HG02943 (cell line): ENCODE measurements at regions not wholly inside any gene's neighbourhood (a gene's known extent, or its start where the extent isn't known, plus 50 kb on each side); places are given as distances from the start of the nearest gene placed in this dataset.

ENCODE experiments used
- ATAC-seq: cut with Tn5 transposase; IDR thresholded peaks from one replicate; pipeline ENCODE4 v1.9.1; 2021; ENCODE audit warnings: mild to moderate bottlenecking, low read depth, moderate library complexity; ENCODE audit not compliant: unreplicated experiment

DNA sequence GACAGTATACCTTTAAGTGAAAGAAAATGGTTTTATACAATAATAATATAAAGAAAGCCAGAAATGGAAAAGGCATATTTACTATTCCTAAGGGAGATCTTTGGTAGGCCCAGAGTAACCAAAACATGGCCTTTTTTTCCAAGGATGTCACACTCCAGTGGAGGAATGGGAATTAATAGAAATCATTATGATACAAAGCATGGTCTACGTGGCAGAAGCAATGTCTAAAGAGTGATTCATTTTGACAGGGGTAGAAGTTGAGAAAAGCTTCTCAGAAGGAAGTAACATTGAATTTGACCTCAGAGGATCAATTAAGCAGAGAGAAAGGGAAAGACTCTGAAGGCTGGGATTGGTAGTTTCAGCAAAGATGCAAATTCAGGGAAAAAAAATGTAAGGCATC, 208.6 kb downstream of the BTG1 start:
- no peak for ATAC-seq

DNA sequence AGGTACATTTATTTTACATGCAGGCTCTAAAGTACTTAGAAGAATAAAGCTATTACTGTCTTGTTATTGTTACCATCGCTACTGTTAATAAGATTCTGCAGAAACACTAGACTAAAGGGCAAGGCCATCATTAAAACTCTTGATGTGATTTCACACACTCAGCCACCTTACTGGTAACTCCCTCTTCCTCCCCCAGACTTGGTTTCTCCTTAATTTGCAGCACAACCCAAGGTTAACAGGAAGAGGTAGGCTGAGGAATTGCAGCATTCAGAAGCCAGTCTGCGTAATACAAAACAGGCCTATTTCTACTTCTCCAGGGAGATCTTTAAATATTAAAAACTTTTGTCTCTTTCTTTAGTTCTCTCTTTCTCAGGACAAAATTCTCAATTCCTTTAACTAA, 210.3 kb downstream of the BTG1 start:
- ATAC-seq, result no peak

DNA sequence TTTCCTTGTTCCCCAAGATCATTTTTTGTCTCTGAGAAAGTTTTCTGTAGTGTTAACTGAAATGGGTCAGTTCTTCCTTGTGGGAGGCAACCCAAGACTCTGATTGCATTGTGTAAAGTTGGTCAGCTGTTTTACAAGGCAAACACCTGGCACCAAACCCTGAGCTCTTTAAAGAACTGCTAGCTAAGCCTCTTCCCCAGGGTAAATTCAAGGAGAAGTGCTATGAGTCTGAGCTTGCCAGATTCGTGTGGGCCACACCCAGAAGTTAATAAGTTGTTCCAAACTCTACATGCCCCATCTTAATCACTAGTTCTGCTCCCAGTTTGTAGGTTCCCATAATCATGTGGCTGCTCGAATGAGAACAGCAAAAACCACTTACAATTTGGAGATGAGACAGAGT, 214.5 kb downstream of the BTG1 start:
- ATAC-seq, result no peak

DNA sequence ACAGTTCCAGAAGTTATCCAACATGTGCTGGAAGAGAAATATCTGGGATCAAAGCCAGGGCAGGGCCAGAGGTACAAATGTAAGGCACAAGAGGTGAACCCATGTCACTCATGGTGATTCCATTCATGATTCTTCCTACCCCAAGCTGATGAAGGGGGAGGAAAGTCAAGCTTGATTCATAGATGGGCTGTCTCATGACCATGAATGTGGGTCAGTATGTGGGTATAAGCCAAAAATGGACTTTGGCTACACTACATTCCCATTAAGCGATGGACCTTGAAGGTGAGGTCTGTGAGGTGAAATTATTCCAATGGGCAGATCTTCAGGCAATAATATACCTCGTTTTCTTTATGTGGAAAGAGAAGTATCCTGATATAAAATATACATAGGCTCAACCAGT, 217.1 kb downstream of the BTG1 start:
- no peak for ATAC-seq

DNA sequence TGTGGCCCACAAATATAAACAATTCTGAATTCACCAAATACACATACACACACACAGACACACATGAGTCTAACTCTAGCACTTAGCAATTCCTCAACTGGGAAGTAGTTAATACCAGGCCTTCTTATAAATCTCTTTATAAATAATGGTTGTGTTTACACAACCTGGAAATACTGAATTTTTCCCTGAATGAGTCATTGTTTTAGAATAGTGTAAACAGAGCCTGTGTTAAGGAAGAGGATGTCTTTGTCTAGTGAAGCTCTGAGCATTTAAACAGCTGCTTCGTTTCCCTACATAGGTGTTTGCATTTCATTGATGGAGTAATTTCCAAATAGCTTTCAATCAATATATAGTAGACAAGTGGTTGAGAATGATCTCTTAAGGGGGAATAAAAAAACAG, 218.8 kb downstream of the BTG1 start:
- ATAC-seq, result no peak

DNA sequence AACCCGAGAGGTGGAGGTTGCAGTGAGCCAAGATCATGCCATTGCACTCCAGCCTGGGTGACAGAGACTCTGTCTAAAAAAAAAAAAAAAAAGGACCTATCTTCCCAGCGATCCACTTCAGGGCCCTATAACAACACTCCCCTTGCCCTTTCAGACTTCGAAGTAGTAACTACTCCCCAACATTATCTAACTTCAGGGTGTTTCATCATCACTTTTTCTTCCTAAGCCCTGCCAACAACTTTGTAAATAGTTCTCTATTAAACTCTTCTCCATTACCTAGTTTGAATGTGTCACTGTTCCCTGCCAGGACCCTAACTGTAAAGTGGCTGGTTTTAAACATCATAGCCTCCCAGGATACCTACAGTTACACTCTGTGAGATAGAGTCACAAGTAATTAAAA, 220.8 kb downstream of the BTG1 start:
- no peak for ATAC-seq

DNA sequence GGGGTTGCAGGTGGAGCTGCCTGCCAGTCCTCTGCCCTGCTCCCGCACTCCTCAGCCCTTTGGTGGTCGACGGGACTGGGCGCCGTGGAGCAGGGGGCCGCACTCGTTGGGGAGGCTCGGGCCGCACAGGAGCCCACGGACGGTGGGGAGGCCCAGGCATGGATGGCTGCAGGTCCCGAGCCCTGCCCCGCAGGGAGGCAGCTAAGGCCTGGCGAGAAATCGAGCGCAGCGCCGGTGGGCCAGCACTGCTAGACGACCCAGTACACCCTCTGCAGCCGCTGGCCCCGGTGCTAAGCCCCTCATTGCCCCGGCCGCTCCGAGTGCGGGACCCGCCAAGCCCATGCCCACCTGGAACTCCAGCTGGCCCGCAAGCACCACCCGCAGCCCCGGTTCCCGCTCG, 221.8 kb downstream of the BTG1 start:
- ATAC-seq, result no peak

DNA sequence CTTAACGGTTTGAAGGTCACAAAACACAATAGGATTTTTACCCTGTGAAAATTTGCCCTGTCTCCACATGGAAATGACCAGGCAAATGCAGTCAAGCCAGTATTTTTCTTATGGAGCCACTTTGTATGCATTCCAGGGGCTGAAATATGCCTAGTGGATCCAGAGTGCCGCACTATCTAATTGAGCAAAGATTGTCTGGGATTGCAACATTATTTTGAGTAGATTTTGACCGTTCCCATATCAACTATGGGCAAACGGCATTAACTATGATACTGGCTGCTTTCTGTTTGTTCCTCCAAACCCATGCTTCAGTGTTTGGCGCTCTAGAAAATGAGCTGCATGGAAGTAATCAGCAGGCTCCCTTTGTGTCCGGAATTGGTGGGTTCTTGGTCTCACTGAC, 223.0 kb downstream of the BTG1 start:
- ATAC-seq, result no peak

DNA sequence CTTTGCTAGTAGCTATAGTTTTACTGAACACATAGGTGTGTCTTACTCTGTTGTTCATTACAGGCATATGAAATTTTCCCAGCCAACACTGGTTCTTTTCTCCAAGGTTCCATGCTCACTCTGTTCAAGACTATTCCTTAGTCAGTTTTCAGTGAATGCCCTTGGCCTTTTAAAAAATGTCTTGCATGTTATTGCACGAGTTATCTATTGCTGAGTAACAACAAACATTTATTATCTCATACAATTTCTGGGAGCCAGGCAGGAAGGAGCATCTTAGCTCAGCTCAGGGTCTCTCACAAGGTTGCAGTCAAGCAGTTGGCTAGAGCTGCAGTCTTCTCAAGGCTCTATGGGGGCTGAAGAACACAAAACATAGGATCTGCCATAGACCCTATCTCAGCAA, 223.5 kb downstream of the BTG1 start:
- no peak for ATAC-seq

DNA sequence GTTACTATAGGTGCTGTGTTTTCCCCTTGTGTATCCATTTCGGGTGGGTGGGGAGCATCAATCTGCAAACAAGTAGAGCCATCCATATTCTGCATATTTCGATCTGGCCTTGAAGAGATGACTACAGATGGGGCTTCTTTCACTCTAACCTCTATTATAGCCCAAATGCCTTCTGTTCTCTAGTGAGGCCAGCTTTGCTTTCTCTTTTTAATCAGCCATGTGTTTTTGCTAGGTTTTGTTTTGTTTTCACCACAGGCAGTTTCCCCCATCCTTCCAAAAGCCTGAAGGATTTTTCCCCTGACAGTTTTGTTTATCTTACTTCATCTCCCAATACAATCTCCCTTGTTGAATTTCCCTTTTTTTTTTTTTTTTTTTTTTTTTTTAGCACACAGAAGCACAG, 224.1 kb downstream of the BTG1 start:
- ATAC-seq, result no peak

DNA sequence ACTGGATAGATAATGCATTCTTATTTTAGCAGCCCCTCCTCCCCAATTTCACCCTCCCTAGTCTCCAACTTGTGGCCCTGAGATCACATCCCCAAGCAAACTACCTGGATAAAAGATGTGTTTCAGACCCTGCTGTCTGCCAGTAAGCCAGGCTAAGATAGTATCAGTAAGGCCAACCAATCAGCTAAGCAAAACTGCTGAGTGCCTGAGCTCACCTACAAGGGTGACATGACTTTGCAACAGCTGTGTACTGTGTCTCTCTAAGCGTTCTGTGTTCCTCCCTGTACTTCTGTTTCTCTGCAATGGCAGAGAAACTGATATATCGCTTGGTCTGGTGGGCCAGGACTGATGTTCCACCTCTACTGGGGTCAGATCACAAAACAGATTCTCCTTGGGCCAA, 224.9 kb downstream of the BTG1 start:
- ATAC-seq, result no peak

- ATAC-seq, result no peak
Observed at GRCh38 chr12:91920276-91920675, 225.4 kb downstream of the BTG1 start.

- ATAC-seq, result no peak
Observed at GRCh38 chr12:91918431-91918830, 227.2 kb downstream of the BTG1 start.

DNA sequence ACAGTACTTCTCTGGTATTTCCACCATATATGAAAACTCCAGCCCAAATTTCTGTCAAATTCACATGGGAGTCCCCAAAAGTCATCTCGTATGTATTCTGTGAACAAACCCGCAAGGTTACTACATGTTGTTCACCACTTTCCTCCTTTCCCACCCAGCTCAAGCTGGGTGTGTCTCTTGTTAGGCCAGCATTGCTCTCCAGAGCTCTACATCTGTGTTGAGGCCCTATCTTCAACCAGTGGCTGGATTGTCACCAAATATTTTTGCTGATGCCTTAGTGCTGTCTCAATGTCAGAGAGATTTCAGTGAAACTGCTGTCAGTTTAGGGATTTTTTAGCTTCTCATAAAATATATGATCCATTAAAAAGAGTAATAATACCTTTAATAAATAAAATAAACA, 230.9 kb downstream of the BTG1 start:
- ATAC-seq, result no peak

GRCh38 chr12:91913651-91914050, 232.0 kb downstream of the BTG1 start:
- ATAC-seq, result no peak

DNA sequence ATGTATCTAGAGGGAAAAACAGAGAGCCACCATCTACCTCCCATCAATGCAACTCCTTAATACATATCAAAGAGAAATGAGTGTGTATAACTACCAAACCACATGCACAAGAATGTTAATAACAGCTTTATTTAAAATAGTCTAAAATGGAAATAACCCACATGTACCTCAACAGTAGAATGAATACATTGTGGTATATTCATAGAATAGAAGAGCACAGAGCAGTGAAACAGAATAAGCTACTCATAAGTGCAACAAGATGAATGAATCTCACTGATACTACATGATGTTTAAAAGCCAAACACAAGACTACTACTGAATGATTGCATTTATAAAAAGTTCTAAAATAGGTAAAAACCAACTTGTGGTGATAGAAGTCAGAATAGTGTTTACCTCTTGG, 232.5 kb downstream of the BTG1 start:
- no peak for ATAC-seq

DNA sequence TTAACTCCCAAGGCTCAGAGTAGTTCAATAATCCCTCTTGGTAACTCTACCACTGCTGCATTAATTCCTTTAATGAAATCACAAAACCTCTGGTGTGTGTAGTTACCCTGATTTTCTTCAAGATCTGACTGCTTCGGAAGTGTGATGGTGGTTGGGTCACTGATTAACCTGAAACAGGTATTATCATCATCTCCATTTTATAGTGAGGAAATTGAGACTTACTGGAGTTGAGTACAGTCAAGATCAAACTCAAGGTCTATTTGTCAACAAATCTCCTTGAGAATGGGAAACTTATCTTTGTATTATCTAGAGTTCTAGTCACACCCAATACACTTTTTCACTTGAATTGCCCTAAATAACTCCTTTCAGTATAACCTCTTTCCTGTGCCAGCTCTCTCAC, 233.5 kb downstream of the BTG1 start:
- no peak for ATAC-seq

DNA sequence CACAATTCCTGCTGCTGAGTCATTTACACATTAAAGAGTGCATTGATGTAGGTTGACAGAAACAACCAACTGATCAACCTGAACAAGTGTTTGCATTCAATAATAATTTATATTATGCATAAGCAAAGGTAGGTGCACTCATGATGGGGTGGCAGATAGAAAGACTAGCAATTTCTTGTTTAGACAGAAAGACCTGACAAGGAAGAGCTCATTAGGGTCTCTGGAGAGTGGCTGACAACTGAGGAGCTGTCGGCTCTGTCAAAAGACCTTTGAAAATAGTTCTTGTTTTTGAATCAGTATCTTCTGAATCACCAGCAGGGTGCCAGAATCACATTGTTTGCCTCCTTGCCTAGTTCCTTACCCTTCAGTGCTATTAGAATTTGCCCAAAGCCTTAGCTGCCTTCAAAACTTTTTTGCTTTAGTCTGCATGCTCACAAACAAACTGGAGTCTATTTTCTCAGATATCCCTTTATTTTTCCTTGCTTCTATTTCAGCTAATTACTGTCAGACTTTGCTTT, 234.7 kb downstream of the BTG1 start:
- ATAC-seq, result no peak

DNA sequence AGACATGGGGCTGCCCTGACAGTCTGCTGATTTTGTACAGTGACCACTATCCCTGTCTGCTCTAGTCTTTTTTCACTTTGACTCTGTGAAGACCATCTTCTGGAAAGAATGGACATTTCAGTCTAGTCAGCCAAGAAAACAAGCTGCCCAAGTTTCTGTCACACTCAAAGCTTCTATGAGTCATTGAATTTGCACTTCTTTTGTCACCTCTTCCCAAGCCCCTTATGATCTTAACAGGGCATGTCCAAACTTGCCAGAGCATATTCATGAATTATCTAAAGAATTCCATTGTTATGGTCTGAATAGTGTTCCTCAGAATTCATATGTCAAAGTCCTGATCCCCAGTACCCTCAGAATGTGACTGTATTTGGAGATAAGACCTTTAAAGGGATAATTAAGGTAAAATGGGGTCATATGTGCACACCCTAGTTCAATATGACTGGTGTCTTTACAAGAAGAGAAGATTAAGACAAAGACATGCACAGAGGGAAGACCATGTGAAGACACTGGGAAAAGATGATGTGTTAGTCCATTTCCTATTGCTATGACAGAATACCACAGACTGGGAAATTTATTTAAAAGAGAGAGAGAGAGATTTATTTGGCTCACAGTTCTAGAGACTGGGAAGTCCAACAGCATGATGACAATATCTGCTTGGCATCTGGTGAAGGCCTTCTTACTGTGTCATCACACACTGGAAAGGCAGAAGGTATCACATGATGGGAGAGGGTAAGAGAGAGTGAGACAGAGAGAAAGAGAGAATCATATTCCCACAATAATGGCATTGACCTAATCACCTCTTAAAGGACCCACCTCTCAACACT, 242.6 kb downstream of the BTG1 start:
- ATAC-seq, result no peak

DNA sequence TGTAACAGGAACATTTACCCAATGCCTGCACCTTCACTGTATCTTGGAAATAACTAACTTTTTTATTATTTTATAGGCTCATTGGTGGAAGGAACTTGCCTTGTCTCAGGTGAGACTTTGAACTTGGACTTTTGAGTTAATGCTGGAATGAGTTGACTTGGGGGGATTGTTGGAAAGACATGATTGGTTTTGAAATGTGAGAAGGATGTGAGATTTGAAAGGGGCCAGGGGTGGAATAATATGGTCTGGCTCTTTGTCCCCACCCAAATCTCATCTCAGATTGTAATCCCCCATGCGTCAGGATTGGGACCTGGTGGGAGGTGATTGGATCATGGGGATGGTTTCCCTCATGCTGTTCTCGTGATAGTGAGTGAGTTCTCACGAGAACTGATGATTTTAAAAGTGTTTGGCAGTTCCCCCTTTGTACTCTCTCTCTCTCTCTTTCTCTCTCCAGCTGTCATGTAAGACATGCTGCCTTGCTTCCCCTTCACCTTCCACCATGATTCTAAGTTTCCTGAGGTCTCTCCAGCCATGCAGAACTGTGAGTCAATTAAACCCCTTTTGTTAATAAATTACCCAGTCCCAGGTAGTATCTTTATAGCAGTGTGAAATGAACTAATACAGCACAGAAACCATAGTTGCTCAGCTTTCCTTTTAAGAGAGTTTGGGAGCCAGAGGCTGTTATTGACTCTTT, 244.1 kb downstream of the BTG1 start:
- no peak for ATAC-seq

DNA sequence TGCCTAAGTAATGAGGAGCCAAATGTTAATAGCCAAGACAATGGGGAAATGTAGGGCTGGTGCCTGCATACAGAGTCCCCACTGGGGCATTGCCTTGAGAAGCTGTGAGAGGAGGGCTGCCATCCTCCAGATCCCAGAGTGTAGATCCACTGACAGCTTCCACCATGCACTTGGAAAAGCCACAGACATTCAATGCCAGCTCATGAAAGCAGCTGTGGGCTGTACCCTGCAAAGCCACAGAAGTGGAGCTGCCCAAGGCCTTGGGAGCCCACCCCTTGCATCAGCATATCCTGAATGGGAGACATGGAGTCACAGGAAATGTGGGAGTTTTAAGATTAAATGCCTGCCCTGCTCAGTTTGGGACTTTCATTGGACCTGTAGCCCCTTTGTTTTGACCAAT, 244.7 kb downstream of the BTG1 start:
- ATAC-seq, result no peak

GRCh38 chr12:91899056-91899455, 246.6 kb downstream of the BTG1 start:
- ATAC-seq, result no peak
